Panc1 (cell line): ENCODE measurements at regions not wholly inside any gene's neighbourhood (a gene's known extent, or its start where the extent isn't known, plus 50 kb on each side); places are given as distances from the start of the nearest gene placed in this dataset.

ENCODE experiments used
- ATAC-seq: fragments of 200-7000 bp; cut with Tn5 transposase; 2 replicates; pipeline ENCODE4 v1.9.1; 2020; ENCODE audit warnings: mild to moderate bottlenecking, moderate library complexity
- BruUV-seq: library from RNA; stranded (reverse); fragments of 400-500 nt; replicated peaks from 2 replicates; lab custom pipeline; 2021; lab: Mats Ljungman, UMichigan
- CTCF ChIA-PET: fragments of 300-600 bp; sonication (Branson Sonifier 250); formaldehyde crosslinking; loops from one replicate; lab custom pipeline; 2022; ENCODE audit warnings: antibody characterized with exemption; lab: Charles Lee
- POLR2A ChIA-PET: fragments of 300-600 bp; sonication (Branson Sonifier 250); formaldehyde crosslinking; loops from one replicate; lab custom pipeline; 2022; ENCODE audit warnings: antibody characterized with exemption; lab: Charles Lee
- DNase-seq: peaks from one replicate; pipeline ENCODE4 v3.0.0-alpha.2; 2010; ENCODE audit warnings: low read depth, low spot score
- H3K27ac ChIP-seq: 2 replicates; pipeline ENCODE4 v1.5.1; 2011; ENCODE audit warnings: mild to moderate bottlenecking, low read length, inconsistent platforms
- H3K27me3 ChIP-seq: fragments of 200-500 bp; sonication (Bioruptor generic); 2 replicates; pipeline ENCODE4 v1.6.0; 2014; ENCODE audit warnings: low read length, inconsistent platforms; ENCODE audit not compliant: control insufficient read depth, insufficient read depth
- H3K36me3 ChIP-seq: fragments of 200-500 bp; sonication (Bioruptor generic); 2 replicates; pipeline ENCODE4 v1.5.1; 2014; ENCODE audit warnings: inconsistent platforms, mild to moderate bottlenecking, low read length, moderate library complexity; ENCODE audit not compliant: control insufficient read depth, insufficient read depth
- H3K4me1 ChIP-seq: 2 replicates; pipeline ENCODE4 v1.5.1; 2011; ENCODE audit warnings: inconsistent platforms, mild to moderate bottlenecking, low read length, moderate library complexity; ENCODE audit not compliant: control insufficient read depth, insufficient read depth
- H3K4me3 ChIP-seq, 2 experiments: 2 replicates each; pipeline ENCODE4 v1.5.1; 2011 to 2012; ENCODE audit warnings: low read depth in 2 of 2, low read length in 2 of 2, mild to moderate bottlenecking in 2 of 2, inconsistent platforms in 1 of 2, moderate library complexity in 1 of 2
- H3K9me3 ChIP-seq: fragments of 200-500 bp; sonication (Bioruptor generic); 2 replicates; pipeline ENCODE4 v1.5.1; 2014; ENCODE audit warnings: low read depth, mild to moderate bottlenecking, inconsistent platforms, low read length, moderate library complexity; ENCODE audit not compliant: control insufficient read depth, insufficient read depth
- CTCF ChIP-seq: fragments of 450-650 bp; IDR thresholded peaks from 2 replicates; pipeline ENCODE4 v1.5.1; 2017; ENCODE audit warnings: mild to moderate bottlenecking
- POLR2AphosphoS5 ChIP-seq: IDR thresholded peaks from 2 replicates; pipeline ENCODE4 v1.6.1; 2012; ENCODE audit warnings: mild to moderate bottlenecking, low read depth, low read length, moderate library complexity
- REST ChIP-seq, 2 experiments: IDR thresholded peaks; 2 replicates each; pipeline ENCODE4 v1.6.1; 2011 to 2012; ENCODE audit warnings: low read depth in 2 of 2, control low read depth in 1 of 2, low read length in 1 of 2, mild to moderate bottlenecking in 1 of 2, moderate library complexity in 1 of 2; ENCODE audit not compliant: insufficient read depth in 1 of 2
- SIN3A ChIP-seq: IDR thresholded peaks from 2 replicates; pipeline ENCODE4 v1.6.1; 2012; ENCODE audit warnings: low read depth, mild to moderate bottlenecking, low read length, moderate library complexity, borderline replicate concordance; ENCODE audit not compliant: insufficient read depth
- TCF7L2 ChIP-seq: IDR thresholded peaks from 2 replicates; pipeline ENCODE4 v1.6.1; 2011; ENCODE audit warnings: mild to moderate bottlenecking, low read depth, low read length, inconsistent platforms
- in situ Hi-C: cut with HindIII; loops from 2 replicates; pipeline ENCODE4 v1.10.0; 2016; ENCODE audit warnings: low sequenced_read_pairs, low pct_unique_long_range_greater_than_20kb
- intact Hi-C: fragments of 100-400 bp; cut with micrococcal nuclease; formaldehyde crosslinking; loops from one replicate; pipeline ENCODE4 v1.10.0; 2022; ENCODE audit not compliant: unreplicated experiment

GRCh38 chr11:23490557-23491235, 630.4 kb upstream of the CCDC179 start:
- no peak for ATAC-seq
- DNase-seq = no peak
- Histone ChIP-seq H3K9me3 (no peaks in the 10 kb centered on the region), H3K36me3 (no peaks in the 10 kb centered on the region), H3K27ac (no peak overlapping the region), H3K27me3 (no peaks in the 10 kb centered on the region), H3K4me3 (no peak overlapping the region), H3K4me1 (no peaks in the 10 kb centered on the region)
- no TSS peak for BruUV-seq
- intact Hi-C loops = no loop called here
- POLR2A ChIA-PET = no interaction called here
- in situ Hi-C loops = no loop called here
- CTCF ChIA-PET = no interaction called here
- TF ChIP-seq REST (IDR thresholded peaks at IDR 0.05; ENCODE audit: insufficient read depth in 1 of 2, low read depth in 2 of 2, low read length in 1 of 2) (no peak), CTCF (no peak), SIN3A (no peak), TCF7L2 (no peak), POLR2AphosphoS5 (no peak)

GRCh38 chr11:23494981-23495380, 634.7 kb upstream of the CCDC179 start:
- DNase-seq (no peak), ATAC-seq (no peak)
- Histone ChIP-seq H3K36me3 (no peaks in the 10 kb centered on the region), H3K9me3 (no peaks in the 10 kb centered on the region), H3K4me1 (no peaks in the 10 kb centered on the region), H3K4me3 (no peak overlapping the region), H3K27ac (no peak overlapping the region), H3K27me3 (no peaks in the 10 kb centered on the region)
- intact Hi-C loops = no loop called here
- no peak for TF ChIP-seq TCF7L2
- no peak for TF ChIP-seq SIN3A
- TF ChIP-seq POLR2AphosphoS5 = no peak
- no peak for TF ChIP-seq REST (IDR thresholded peaks at IDR 0.05; ENCODE audit: insufficient read depth in 1 of 2, low read depth in 2 of 2, low read length in 1 of 2)
- no peak for TF ChIP-seq CTCF
- CTCF ChIA-PET = no interaction called here
- POLR2A ChIA-PET = no interaction called here
- in situ Hi-C loops = no loop called here
- no TSS peak for BruUV-seq
